ENCODE measurements at regions not wholly inside any gene's neighbourhood (a gene's known extent, or its start where the extent isn't known, plus 50 kb on each side); places are given as distances from the start of the nearest gene placed in this dataset.
"Not testable (repeated sequence)": the region's sequence is repeated elsewhere in the genome, so short reads cannot be mapped to it uniquely, and the experiment has no call there.

GRCh38 chr5:91464886-91465646 is 81.9 kb upstream of the ARRDC3 start:
- no peak for TF ChIP-seq CTCF (IDR thresholded peaks at IDR 0.05 in 4 of 5, conservative IDR thresholded peaks at IDR 0.05 in 1 of 5)
- TF ChIP-seq POLR2A (IDR thresholded peaks at IDR 0.05) = no peak
- no peak overlapping the region for H3K4me3 ChIP-seq
- H3K4me1 ChIP-seq = no peaks in the 10 kb centered on the region
- in situ Hi-C loops (cut with MboI; ENCODE audit: low sequenced_read_pairs in 4 of 4) (no loop called here), intact Hi-C loops (cut with DNase I; ENCODE audit: low total_unique reads) (no loop called here)
- ATAC-seq (no peak), DNase-seq (no peak)
- H3K27ac ChIP-seq = no peak overlapping the region
- H3K27me3 ChIP-seq = no peaks in the 10 kb centered on the region
- no peaks in the 10 kb centered on the region for H3K9me3 ChIP-seq
- H3K36me3 ChIP-seq = no peaks in the 10 kb centered on the region

GRCh38 chr5:91457681-91458058 is 74.6 kb upstream of the ARRDC3 start:
- ATAC-seq = no peak
- Histone ChIP-seq H3K27ac (no peak overlapping the region), H3K4me1 (no peaks in the 10 kb centered on the region), H3K36me3 (no peaks in the 10 kb centered on the region), H3K27me3 (no peaks in the 10 kb centered on the region), H3K4me3 (no peak overlapping the region), H3K9me3 (no peaks in the 10 kb centered on the region)
- DNase-seq = no peak
- in situ Hi-C loops (cut with MboI; ENCODE audit: low sequenced_read_pairs in 4 of 4) = no loop called here
- intact Hi-C loops (cut with DNase I; ENCODE audit: low total_unique reads) = no loop called here
- TF ChIP-seq CTCF (IDR thresholded peaks at IDR 0.05 in 4 of 5, conservative IDR thresholded peaks at IDR 0.05 in 1 of 5) (no peak), POLR2A (IDR thresholded peaks at IDR 0.05) (no peak)

GRCh38 chr5:91456928-91457680 is 74.0 kb upstream of the ARRDC3 start:
- Histone ChIP-seq H3K27me3 (no peaks in the 10 kb centered on the region), H3K27ac (no peak overlapping the region), H3K36me3 (no peaks in the 10 kb centered on the region), H3K9me3 (no peaks in the 10 kb centered on the region), H3K4me1 (no peaks in the 10 kb centered on the region), H3K4me3 (no peak overlapping the region)
- TF ChIP-seq POLR2A (IDR thresholded peaks at IDR 0.05) (no peak), CTCF (IDR thresholded peaks at IDR 0.05 in 4 of 5, conservative IDR thresholded peaks at IDR 0.05 in 1 of 5) (no peak)
- no peak for DNase-seq
- intact Hi-C loops (cut with DNase I; ENCODE audit: low total_unique reads) = no loop called here
- ATAC-seq = no peak
- in situ Hi-C loops (cut with MboI; ENCODE audit: low sequenced_read_pairs in 4 of 4) = no loop called here

- Histone ChIP-seq H3K36me3 (no peaks in the 10 kb centered on the region), H3K9me3 (no peaks in the 10 kb centered on the region), H3K4me1 (no peaks in the 10 kb centered on the region), H3K27me3 (no peaks in the 10 kb centered on the region), H3K4me3 (no peak overlapping the region), H3K27ac (no peak overlapping the region)
- intact Hi-C loops (cut with DNase I; ENCODE audit: low total_unique reads) (no loop called here), in situ Hi-C loops (cut with MboI; ENCODE audit: low sequenced_read_pairs in 4 of 4) (no loop called here)
- ATAC-seq (no peak), DNase-seq (no peak)
- TF ChIP-seq CTCF (IDR thresholded peaks at IDR 0.05 in 4 of 5, conservative IDR thresholded peaks at IDR 0.05 in 1 of 5) = no peak
- no peak for TF ChIP-seq POLR2A (IDR thresholded peaks at IDR 0.05)
Observed at GRCh38 chr5:91449083-91449482, 66.0 kb upstream of the ARRDC3 start.

- ATAC-seq; H3K27me3 ChIP-seq; H3K9me3 ChIP-seq; in situ Hi-C loops (cut with MboI; ENCODE audit: low sequenced_read_pairs in 4 of 4); H3K36me3 ChIP-seq; H3K27ac ChIP-seq; H3K4me1 ChIP-seq; intact Hi-C loops (cut with DNase I; ENCODE audit: low total_unique reads); H3K4me3 ChIP-seq; DNase-seq: not testable (repeated sequence)
Observed at GRCh38 chr5:91448079-91448478, 65.0 kb upstream of the ARRDC3 start.

- in situ Hi-C loops (cut with MboI; ENCODE audit: low sequenced_read_pairs in 4 of 4); H3K27me3 ChIP-seq; DNase-seq; H3K27ac ChIP-seq; H3K36me3 ChIP-seq; H3K9me3 ChIP-seq; ATAC-seq; H3K4me1 ChIP-seq; H3K4me3 ChIP-seq; intact Hi-C loops (cut with DNase I; ENCODE audit: low total_unique reads): not testable (repeated sequence)
Observed at GRCh38 chr5:91446880-91447279, 63.8 kb upstream of the ARRDC3 start.
